Activated naive CD8-positive, alpha-beta T cell treated with anti-CD3 and anti-CD28 coated beads, Interleukin-2, amount 10 ng/mL, durations not matched to agents 7 days and 5 days (primary cell): ENCODE measurements at regions not wholly inside any gene's neighbourhood (a gene's known extent, or its start where the extent isn't known, plus 50 kb on each side); places are given as distances from the start of the nearest gene placed in this dataset.

Experiments used
- ATAC-seq: fragments of 150-1000 bp; cut with Tn5 transposase; one replicate; pipeline ENCODE4 v1.10.0; 2021; ENCODE audit warnings: low read depth, moderate library complexity
- POLR2A ChIA-PET: fragments of 350-600 bp; sonication (Branson Sonifier 250); formaldehyde crosslinking; loops from one replicate; lab custom pipeline; 2021; ENCODE audit warnings: antibody characterized with exemption; lab: Charles Lee
- DNase-seq: peaks from one replicate; pipeline ENCODE4 v3.0.0; 2021
- H3K27ac Mint-ChIP-seq: one replicate; pipeline ENCODE4 v1.8.0; 2022; ENCODE audit warnings: mild to moderate bottlenecking, mixed read lengths
- H3K27me3 Mint-ChIP-seq: one replicate; pipeline ENCODE4 v1.8.0; 2022; ENCODE audit warnings: mild to moderate bottlenecking, moderate library complexity, mixed read lengths
- H3K36me3 Mint-ChIP-seq: one replicate; pipeline ENCODE4 v1.8.0; 2021; ENCODE audit warnings: mild to moderate bottlenecking, mixed read lengths
- H3K4me1 Mint-ChIP-seq: one replicate; pipeline ENCODE4 v1.8.0; 2021; ENCODE audit warnings: mixed read lengths
- H3K4me3 Mint-ChIP-seq: one replicate; pipeline ENCODE4 v1.8.0; 2022; ENCODE audit warnings: mild to moderate bottlenecking, moderate library complexity, mixed read lengths
- H3K9me3 Mint-ChIP-seq: one replicate; pipeline ENCODE4 v1.8.0; 2021; ENCODE audit warnings: mixed read lengths

- H3K27ac Mint-ChIP-seq = no peak overlapping the region
- POLR2A ChIA-PET = no interaction called here
These were observed 688.9 kb upstream of the ID2 start for GRCh38 chr2:7992612-7993602.

DNA sequence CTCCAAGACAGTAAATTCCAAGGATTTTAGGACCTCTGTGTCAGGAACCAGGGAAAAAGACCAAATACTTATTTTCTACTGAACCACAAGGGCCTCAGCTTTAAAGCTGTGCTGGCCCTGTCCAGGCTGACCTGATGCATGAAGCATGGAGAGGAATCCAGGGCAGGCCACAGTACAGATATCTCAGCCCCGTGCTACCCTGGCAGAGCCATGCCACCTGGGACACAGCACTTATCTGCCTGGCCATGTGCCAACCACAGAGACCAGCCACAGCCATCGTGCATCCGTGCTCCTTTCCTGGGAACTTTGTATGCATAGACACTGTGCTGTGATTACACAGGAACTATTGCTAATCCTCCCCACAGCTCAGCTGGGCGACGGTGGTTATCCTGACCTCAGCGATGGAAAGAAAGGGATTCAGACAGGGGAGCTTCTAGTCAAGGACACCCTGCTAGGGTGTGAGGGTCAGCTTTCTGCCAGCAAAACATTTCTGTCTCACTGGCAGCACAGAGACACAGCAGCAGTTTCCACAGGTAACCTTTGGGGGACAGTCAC lies 687.4 kb upstream of the ID2 start:
- POLR2A ChIA-PET = no interaction called here

More at GRCh38 chr2:7992612-7993602, 688.9 kb upstream of the ID2 start:
- H3K27me3 Mint-ChIP-seq = peaks cover 8% of the 10 kb centered on the region
- peaks cover 19% of the 10 kb centered on the region for H3K4me1 Mint-ChIP-seq
- DNase-seq (no peak), ATAC-seq (no peak)
- peaks cover 2% of the 10 kb centered on the region for H3K36me3 Mint-ChIP-seq
- H3K4me3 Mint-ChIP-seq = no peak overlapping the region
- H3K9me3 Mint-ChIP-seq = no peaks in the 10 kb centered on the region

GRCh38 chr2:7997279-7997678 lies 684.6 kb upstream of the ID2 start:
- no peak for DNase-seq
- Mint-ChIP-seq H3K4me3 (no peak overlapping the region), H3K4me1 (peaks cover 20% of the 10 kb centered on the region), H3K36me3 (peaks cover 2% of the 10 kb centered on the region), H3K27me3 (peaks cover 2% of the 10 kb centered on the region), H3K27ac (no peak overlapping the region), H3K9me3 (no peaks in the 10 kb centered on the region)
- POLR2A ChIA-PET = no interaction called here
- ATAC-seq = no peak

More for the DNA sequence above, 687.4 kb upstream of the ID2 start:
- Mint-ChIP-seq H3K4me3 (no peak overlapping the region), H3K36me3 (peaks cover 2% of the 10 kb centered on the region), H3K9me3 (no peaks in the 10 kb centered on the region), H3K27ac (no peak overlapping the region), H3K4me1 (peaks cover 19% of the 10 kb centered on the region), H3K27me3 (peaks cover 8% of the 10 kb centered on the region)
- no peak for ATAC-seq
- no peak for DNase-seq

DNA sequence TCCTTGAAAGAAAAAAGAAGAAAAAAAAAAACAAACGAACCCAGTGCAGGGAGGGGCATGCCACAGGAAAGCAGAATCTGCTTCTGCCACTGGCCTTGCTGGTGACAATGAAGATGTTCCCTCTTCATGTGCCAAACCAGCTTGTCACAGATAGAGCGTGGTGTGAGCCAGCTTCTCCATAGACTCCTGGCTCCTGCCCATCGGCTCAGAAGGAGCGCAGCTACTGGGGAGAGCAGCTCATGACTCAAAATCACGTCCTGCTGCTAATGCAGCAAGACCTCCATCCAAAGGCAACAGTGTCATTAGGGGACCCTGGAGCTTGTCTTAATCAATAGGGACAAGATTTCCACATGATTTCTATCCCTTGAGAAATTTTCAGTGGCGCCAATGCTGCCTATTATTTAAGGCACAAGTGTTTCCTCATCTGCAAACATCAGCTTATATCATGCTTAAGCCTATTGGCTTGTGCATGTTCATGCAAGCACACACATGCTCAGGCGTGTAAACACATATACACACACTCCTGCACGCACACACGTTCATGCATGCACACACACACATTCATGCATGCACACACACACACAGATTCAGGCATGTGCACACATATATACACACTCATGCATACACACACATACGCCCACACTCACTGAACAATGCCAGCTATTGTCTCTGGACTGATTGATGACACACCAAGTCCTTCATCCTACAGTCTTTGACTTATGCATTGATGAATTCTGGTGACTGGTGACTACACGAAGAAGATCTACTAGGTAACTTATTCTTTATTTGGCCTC lies 682.0 kb upstream of the ID2 start:
- Mint-ChIP-seq H3K36me3 (no peaks in the 10 kb centered on the region), H3K4me1 (peaks cover 20% of the 10 kb centered on the region), H3K27me3 (no peaks in the 10 kb centered on the region), H3K9me3 (no peaks in the 10 kb centered on the region), H3K4me3 (no peak overlapping the region), H3K27ac (no peak overlapping the region)
- ATAC-seq (no peak), DNase-seq (no peak)
- POLR2A ChIA-PET = no interaction called here

DNA sequence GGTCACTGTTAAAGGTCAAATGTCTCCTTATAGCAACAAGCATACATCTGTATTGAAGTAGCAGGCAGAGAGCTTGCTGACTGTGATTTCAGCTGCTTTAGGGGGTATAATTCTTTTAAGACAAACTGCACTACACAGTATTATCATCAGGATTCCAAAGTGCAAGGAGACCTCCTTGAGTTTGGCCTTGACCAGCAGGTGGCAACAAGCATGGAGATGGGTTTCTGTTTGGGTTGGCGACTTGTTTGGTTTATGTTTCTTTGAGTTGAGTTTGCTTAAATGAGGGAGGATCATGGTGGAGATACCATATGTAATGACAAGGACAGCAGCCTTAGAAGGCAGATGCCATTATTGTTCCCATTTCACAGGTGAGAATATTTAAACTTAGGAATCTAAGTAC lies 681.0 kb upstream of the ID2 start:
- no peak overlapping the region for H3K27ac Mint-ChIP-seq
- DNase-seq (no peak), ATAC-seq (no peak)
- no peaks in the 10 kb centered on the region for H3K27me3 Mint-ChIP-seq
- H3K4me1 Mint-ChIP-seq = peaks cover 19% of the 10 kb centered on the region
- no peaks in the 10 kb centered on the region for H3K9me3 Mint-ChIP-seq
- H3K36me3 Mint-ChIP-seq = no peaks in the 10 kb centered on the region
- H3K4me3 Mint-ChIP-seq = no peak overlapping the region
- POLR2A ChIA-PET = no interaction called here

- POLR2A ChIA-PET = no interaction called here
- Mint-ChIP-seq H3K36me3 (no peaks in the 10 kb centered on the region), H3K27me3 (no peaks in the 10 kb centered on the region), H3K4me3 (no peak overlapping the region), H3K27ac (no peak overlapping the region), H3K4me1 (peaks cover 3% of the 10 kb centered on the region), H3K9me3 (no peaks in the 10 kb centered on the region)
- DNase-seq = no peak
- ATAC-seq = no peak
These were observed 679.0 kb upstream of the ID2 start for GRCh38 chr2:8002765-8003393.

DNA sequence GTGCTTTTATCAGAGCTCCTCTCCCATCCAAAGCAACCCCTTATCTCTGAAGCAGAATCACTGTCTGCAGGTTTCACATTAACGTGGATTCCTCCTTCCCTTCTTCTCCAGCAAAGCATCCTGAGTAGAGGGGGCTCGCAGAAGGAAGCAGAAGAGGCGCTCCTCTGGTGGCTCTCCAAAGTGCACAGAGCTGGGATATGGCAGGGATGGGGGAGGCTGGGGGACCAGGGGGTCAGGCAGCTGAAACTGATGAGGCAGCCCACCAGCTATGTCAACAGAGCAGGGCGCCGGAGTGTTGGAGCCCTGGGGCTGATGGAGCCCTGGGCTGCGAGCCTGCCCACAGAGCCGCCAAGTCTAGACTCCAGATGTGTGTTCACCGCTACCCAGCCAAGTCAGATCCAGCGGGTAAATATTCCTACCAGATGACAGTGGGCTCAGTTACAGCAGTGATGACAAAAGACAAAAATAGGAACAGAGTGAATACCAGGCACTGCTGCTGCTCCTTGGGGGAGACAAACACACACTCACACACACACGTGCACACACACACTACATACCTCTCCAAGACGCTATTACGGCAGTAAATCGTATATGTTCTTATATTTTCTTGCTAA lies 678.3 kb upstream of the ID2 start:
- H3K4me1 Mint-ChIP-seq = peaks cover 3% of the 10 kb centered on the region
- H3K36me3 Mint-ChIP-seq = no peaks in the 10 kb centered on the region
- ATAC-seq = no peak
- POLR2A ChIA-PET = no interaction called here
- H3K27ac Mint-ChIP-seq = no peak overlapping the region
- H3K4me3 Mint-ChIP-seq = no peak overlapping the region
- no peaks in the 10 kb centered on the region for H3K27me3 Mint-ChIP-seq
- no peak for DNase-seq
- H3K9me3 Mint-ChIP-seq = no peaks in the 10 kb centered on the region

DNA sequence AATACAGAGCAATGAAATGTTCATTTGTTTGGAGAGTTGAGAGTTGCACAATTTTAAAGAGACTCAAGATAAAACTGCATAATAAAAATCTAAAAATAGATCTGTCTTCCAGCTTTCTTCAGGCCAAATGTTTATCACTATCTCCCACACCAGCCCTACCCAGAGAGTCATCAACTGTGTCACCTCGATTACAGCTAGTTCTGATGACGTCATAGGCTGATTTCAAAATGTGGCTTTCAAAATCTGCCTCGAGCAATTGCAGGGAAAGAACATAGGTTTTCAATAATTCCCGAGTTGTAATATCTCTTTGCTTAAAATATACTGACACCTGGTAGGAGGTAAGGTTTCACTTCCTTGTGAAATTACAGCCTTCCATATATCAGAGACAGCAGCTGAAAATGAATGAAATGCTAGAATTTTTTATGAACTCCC lies 677.6 kb upstream of the ID2 start:
- Mint-ChIP-seq H3K27me3 (no peaks in the 10 kb centered on the region), H3K4me3 (no peak overlapping the region), H3K4me1 (peaks cover 3% of the 10 kb centered on the region), H3K27ac (no peak overlapping the region), H3K9me3 (no peaks in the 10 kb centered on the region), H3K36me3 (no peaks in the 10 kb centered on the region)
- no peak for ATAC-seq
- POLR2A ChIA-PET = no interaction called here
- DNase-seq = no peak

- peaks cover 2% of the 10 kb centered on the region for H3K4me1 Mint-ChIP-seq
- H3K27me3 Mint-ChIP-seq = no peaks in the 10 kb centered on the region
- no peaks in the 10 kb centered on the region for H3K9me3 Mint-ChIP-seq
- H3K4me3 Mint-ChIP-seq = no peak overlapping the region
- DNase-seq (no peak), ATAC-seq (no peak)
- POLR2A ChIA-PET = no interaction called here
- no peak overlapping the region for H3K27ac Mint-ChIP-seq
- H3K36me3 Mint-ChIP-seq = no peaks in the 10 kb centered on the region
These were observed 675.7 kb upstream of the ID2 start for GRCh38 chr2:8006181-8006580.

DNA sequence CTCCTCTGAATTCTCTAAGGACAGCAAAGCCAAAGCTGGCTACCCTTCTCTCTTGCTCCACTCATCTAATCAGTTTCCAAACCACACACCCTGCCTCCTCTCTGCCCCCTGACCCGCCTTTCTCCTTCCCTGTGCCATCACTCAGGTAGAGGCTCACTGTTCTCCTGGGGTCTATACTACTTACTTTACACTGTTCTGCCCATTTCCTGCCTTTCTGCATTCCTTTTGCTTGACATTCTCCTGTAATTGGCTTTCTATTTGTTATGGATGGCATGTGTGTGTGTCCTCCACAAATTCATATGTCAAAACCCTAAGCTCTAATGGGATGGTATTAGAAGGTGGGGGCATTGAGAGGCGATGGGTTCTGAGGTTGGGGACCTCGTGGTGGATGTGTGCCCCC lies 675.2 kb upstream of the ID2 start:
- no peak overlapping the region for H3K27ac Mint-ChIP-seq
- peaks cover 2% of the 10 kb centered on the region for H3K27me3 Mint-ChIP-seq
- ATAC-seq (no peak), DNase-seq (no peak)
- POLR2A ChIA-PET = no interaction called here
- H3K36me3 Mint-ChIP-seq = no peaks in the 10 kb centered on the region
- peaks cover 2% of the 10 kb centered on the region for H3K4me1 Mint-ChIP-seq
- H3K9me3 Mint-ChIP-seq = no peaks in the 10 kb centered on the region
- H3K4me3 Mint-ChIP-seq = no peak overlapping the region

- DNase-seq = no peak
- H3K36me3 Mint-ChIP-seq = no peaks in the 10 kb centered on the region
- no peaks in the 10 kb centered on the region for H3K9me3 Mint-ChIP-seq
- ATAC-seq = no peak
- H3K27me3 Mint-ChIP-seq = peaks cover 2% of the 10 kb centered on the region
- POLR2A ChIA-PET = no interaction called here
- H3K4me1 Mint-ChIP-seq = peaks cover 2% of the 10 kb centered on the region
- no peak overlapping the region for H3K4me3 Mint-ChIP-seq
- no peak overlapping the region for H3K27ac Mint-ChIP-seq
These were observed 672.8 kb upstream of the ID2 start for GRCh38 chr2:8009010-8009597.

- POLR2A ChIA-PET = interaction anchor here (1.7 kb wide), 1 partner anchor 665 kb away, joined by 4 read pairs; no protein-coding TSS in a partner anchor
- peaks cover 2% of the 10 kb centered on the region for H3K27me3 Mint-ChIP-seq
- no peak for DNase-seq
These were observed 665.8 kb upstream of the ID2 start for GRCh38 chr2:8015848-8016600.

More at GRCh38 chr2:8015848-8016600, 665.8 kb upstream of the ID2 start:
- Mint-ChIP-seq H3K4me1 (no peaks in the 10 kb centered on the region), H3K27ac (no peak overlapping the region), H3K36me3 (peaks cover 6% of the 10 kb centered on the region), H3K4me3 (no peak overlapping the region), H3K9me3 (peaks cover 9% of the 10 kb centered on the region)
- no peak for ATAC-seq
